Activated CD8-positive, alpha-beta memory T cell treated with anti-CD3 and anti-CD28 coated beads, Interleukin-2, amount 10 ng/mL, durations not matched to agents 7 days and 5 days (primary cell): ENCODE measurements at regions not wholly inside any gene's neighbourhood (a gene's known extent, or its start where the extent isn't known, plus 50 kb on each side); places are given as distances from the start of the nearest gene placed in this dataset.
"Not testable (repeated sequence)": the region's sequence is repeated elsewhere in the genome, so short reads cannot be mapped to it uniquely, and the experiment has no call there.

Experiments used
- ATAC-seq: fragments of 150-1000 bp; cut with Tn5 transposase; one replicate; pipeline ENCODE4 v1.10.0; 2021; ENCODE audit warnings: moderate library complexity
- CTCF ChIA-PET: fragments of 350-600 bp; sonication (Branson Sonifier 250); formaldehyde crosslinking; loops from one replicate; lab custom pipeline; 2021; ENCODE audit warnings: antibody characterized with exemption; lab: Charles Lee
- DNase-seq: peaks from one replicate; pipeline ENCODE4 v3.0.0-alpha.2; 2020
- H3K27ac Mint-ChIP-seq: one replicate; pipeline ENCODE4 v1.8.0; 2021; ENCODE audit warnings: mild to moderate bottlenecking, mixed read lengths
- H3K27me3 Mint-ChIP-seq: one replicate; pipeline ENCODE4 v1.8.0; 2021; ENCODE audit warnings: mixed read lengths
- H3K36me3 Mint-ChIP-seq: one replicate; pipeline ENCODE4 v1.8.0; 2021; ENCODE audit warnings: mild to moderate bottlenecking, mixed read lengths
- H3K4me1 Mint-ChIP-seq: one replicate; pipeline ENCODE4 v1.8.0; 2021; ENCODE audit warnings: mixed read lengths
- H3K4me3 Mint-ChIP-seq: one replicate; pipeline ENCODE4 v1.8.0; 2021; ENCODE audit warnings: mild to moderate bottlenecking, moderate library complexity, mixed read lengths
- H3K9me3 Mint-ChIP-seq: one replicate; pipeline ENCODE4 v1.8.0; 2022; ENCODE audit warnings: low read depth, mixed read lengths

DNA sequence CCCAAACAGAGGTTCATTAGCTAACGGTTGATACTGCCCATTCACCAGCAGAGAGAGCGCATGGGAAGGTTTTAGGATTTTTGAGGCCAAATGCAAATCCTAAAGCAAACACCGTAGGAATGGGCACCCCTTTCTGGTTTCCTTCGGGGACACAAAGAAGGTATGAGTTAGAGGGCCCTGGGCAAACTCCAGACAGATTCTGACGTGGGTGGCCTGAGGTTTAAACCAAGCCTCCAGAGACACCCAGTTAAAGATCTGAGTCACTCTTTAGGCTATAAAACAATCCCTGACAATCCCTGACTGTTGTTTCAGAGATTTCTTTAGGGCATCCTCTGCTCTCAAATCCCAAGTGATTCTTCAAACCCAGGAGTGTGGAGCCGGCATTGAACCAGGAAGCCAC, 262.2 kb upstream of the USP9Y start:
- H3K27me3 Mint-ChIP-seq, CTCF ChIA-PET, ATAC-seq, H3K4me3 Mint-ChIP-seq, H3K4me1 Mint-ChIP-seq, H3K9me3 Mint-ChIP-seq, DNase-seq, H3K36me3 Mint-ChIP-seq, H3K27ac Mint-ChIP-seq: not testable (repeated sequence)

- Mint-ChIP-seq H3K4me3 (no peak overlapping the region), H3K27ac (no peak overlapping the region), H3K9me3 (peaks cover 2% of the 10 kb centered on the region), H3K27me3 (no peaks in the 10 kb centered on the region), H3K36me3 (no peaks in the 10 kb centered on the region), H3K4me1 (no peaks in the 10 kb centered on the region)
- no peak for DNase-seq
- no peak for ATAC-seq
- CTCF ChIA-PET = no interaction called here
These were observed 256.8 kb upstream of the USP9Y start for GRCh38 chrY:12444200-12444599.

DNA sequence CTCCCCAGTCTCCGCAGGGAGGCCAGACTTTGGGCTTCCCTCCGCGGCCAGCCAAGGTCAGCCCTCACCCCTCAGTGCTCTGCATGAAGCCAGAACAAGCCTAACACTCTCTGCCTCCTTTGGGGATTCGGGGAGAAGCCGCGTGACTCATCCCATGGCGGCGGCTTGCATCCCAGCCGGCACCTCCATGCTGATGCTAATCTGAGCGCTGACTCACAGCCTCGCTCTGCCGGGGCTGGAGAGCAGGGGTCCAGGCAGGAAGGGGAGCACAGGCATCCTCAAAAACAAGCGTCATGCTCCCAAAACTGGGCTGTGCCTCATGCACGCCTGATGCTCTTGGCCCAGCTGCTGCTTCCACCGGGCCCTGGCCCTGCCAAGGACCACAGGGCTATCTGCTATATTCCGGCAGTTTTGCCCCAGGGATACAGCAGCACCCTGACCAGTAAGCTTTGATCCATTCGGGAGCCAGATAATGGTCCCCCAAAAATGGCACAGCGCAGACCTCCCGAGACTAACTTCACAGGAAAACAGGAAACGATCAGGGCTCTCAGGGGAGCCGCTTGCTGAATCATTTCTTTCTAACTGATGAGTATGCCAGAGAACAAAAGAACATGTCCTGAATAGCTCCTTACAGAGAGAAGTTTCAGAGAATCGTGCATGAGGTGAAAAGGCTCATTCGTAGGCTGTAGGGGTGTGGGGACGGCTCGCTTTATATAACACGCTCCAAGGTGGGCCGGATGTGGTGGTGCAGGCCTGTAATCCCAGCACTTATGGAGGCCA, 254.4 kb upstream of the USP9Y start:
- H3K9me3 Mint-ChIP-seq, H3K27ac Mint-ChIP-seq, CTCF ChIA-PET, H3K36me3 Mint-ChIP-seq, DNase-seq, H3K27me3 Mint-ChIP-seq, H3K4me3 Mint-ChIP-seq, ATAC-seq, H3K4me1 Mint-ChIP-seq: not testable (repeated sequence)

GRCh38 chrY:12448561-12448960, 252.5 kb upstream of the USP9Y start:
- H3K27me3 Mint-ChIP-seq, H3K4me1 Mint-ChIP-seq, CTCF ChIA-PET: not testable (repeated sequence)

GRCh38 chrY:12453318-12453717, 247.7 kb upstream of the USP9Y start:
- CTCF ChIA-PET, H3K9me3 Mint-ChIP-seq, H3K36me3 Mint-ChIP-seq, H3K4me1 Mint-ChIP-seq, H3K27ac Mint-ChIP-seq, ATAC-seq, DNase-seq, H3K4me3 Mint-ChIP-seq, H3K27me3 Mint-ChIP-seq: not testable (repeated sequence)

More at GRCh38 chrY:12448561-12448960, 252.5 kb upstream of the USP9Y start:
- not testable (repeated sequence) for H3K36me3 Mint-ChIP-seq, H3K27ac Mint-ChIP-seq, DNase-seq, H3K4me3 Mint-ChIP-seq, H3K9me3 Mint-ChIP-seq, ATAC-seq

- CTCF ChIA-PET = no interaction called here
- no peak overlapping the region for H3K4me3 Mint-ChIP-seq
- H3K36me3 Mint-ChIP-seq = no peaks in the 10 kb centered on the region
- no peaks in the 10 kb centered on the region for H3K27me3 Mint-ChIP-seq
- no peaks in the 10 kb centered on the region for H3K4me1 Mint-ChIP-seq
- no peak for DNase-seq
- no peak overlapping the region for H3K27ac Mint-ChIP-seq
- no peak for ATAC-seq
- H3K9me3 Mint-ChIP-seq = no peaks in the 10 kb centered on the region
These were observed 241.1 kb upstream of the USP9Y start for GRCh38 chrY:12459965-12460364.

DNA sequence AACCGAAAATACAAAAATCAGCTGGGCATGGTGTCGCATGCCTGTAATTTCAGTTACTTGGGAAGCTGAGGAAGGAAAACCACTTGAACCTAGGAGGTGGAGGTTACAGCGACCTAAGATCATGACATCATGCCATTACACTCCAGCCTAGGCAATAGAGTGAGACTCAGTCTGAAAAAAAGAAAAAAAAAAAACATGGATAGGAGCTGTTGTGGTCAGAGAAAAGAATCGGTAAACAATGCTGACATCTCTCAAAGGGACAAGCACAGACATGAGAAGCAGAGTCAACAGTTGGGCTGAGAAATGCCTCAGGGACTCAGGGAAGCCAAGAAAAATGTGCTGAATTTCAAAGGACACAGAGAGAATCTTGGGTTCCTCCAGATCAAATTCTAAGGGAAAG, 236.9 kb upstream of the USP9Y start:
- no peak overlapping the region for H3K27ac Mint-ChIP-seq
- DNase-seq (no peak), ATAC-seq (no peak)
- H3K4me1 Mint-ChIP-seq = peaks cover 2% of the 10 kb centered on the region
- H3K27me3 Mint-ChIP-seq = no peaks in the 10 kb centered on the region
- CTCF ChIA-PET = no interaction called here
- H3K4me3 Mint-ChIP-seq = no peak overlapping the region
- peaks cover 6% of the 10 kb centered on the region for H3K9me3 Mint-ChIP-seq
- H3K36me3 Mint-ChIP-seq = peaks cover under 1% of the 10 kb centered on the region

- no peak for DNase-seq
- no peak overlapping the region for H3K27ac Mint-ChIP-seq
- H3K36me3 Mint-ChIP-seq = peaks cover 2% of the 10 kb centered on the region
- H3K27me3 Mint-ChIP-seq = no peaks in the 10 kb centered on the region
- H3K4me1 Mint-ChIP-seq = peaks cover 3% of the 10 kb centered on the region
- peaks cover 7% of the 10 kb centered on the region for H3K9me3 Mint-ChIP-seq
- no peak for ATAC-seq
- CTCF ChIA-PET = no interaction called here
- H3K4me3 Mint-ChIP-seq = no peak overlapping the region
These were observed 235.3 kb upstream of the USP9Y start for GRCh38 chrY:12465706-12466105.

DNA sequence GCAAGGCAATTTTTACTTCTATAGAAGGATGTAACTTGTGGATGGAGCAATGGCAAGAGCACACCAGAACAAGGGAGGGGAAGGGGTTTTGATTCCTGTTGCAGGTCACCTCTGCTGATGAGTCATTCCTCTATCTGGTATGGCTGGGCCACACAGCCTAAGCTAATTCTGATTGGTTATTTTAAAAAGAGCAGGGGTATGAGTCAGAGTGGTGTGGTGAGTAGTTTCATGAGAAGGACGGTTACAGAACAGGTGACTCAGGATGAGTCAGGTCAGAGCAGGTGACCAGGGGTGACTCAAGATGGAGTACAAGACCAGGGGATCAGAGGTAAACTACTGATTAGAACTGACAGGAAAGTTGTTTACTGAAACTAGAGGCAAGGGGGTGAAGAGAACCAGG, 231.9 kb upstream of the USP9Y start:
- no peak overlapping the region for H3K27ac Mint-ChIP-seq
- ATAC-seq (no peak), DNase-seq (no peak)
- peaks cover 7% of the 10 kb centered on the region for H3K9me3 Mint-ChIP-seq
- no peaks in the 10 kb centered on the region for H3K27me3 Mint-ChIP-seq
- peaks cover 2% of the 10 kb centered on the region for H3K36me3 Mint-ChIP-seq
- H3K4me1 Mint-ChIP-seq = peaks cover 3% of the 10 kb centered on the region
- CTCF ChIA-PET = no interaction called here
- H3K4me3 Mint-ChIP-seq = no peak overlapping the region

GRCh38 chrY:12474472-12474871, 226.6 kb upstream of the USP9Y start:
- H3K36me3 Mint-ChIP-seq = no peaks in the 10 kb centered on the region
- H3K4me3 Mint-ChIP-seq = no peak overlapping the region
- CTCF ChIA-PET = no interaction called here
- no peak for DNase-seq
- no peaks in the 10 kb centered on the region for H3K27me3 Mint-ChIP-seq
- H3K9me3 Mint-ChIP-seq = no peaks in the 10 kb centered on the region
- H3K27ac Mint-ChIP-seq = no peak overlapping the region
- H3K4me1 Mint-ChIP-seq = peaks cover 2% of the 10 kb centered on the region
- ATAC-seq = no peak

GRCh38 chrY:12479382-12479781, 221.6 kb upstream of the USP9Y start:
- ATAC-seq = peak; percentile 51
- Mint-ChIP-seq H3K27me3 (no peaks in the 10 kb centered on the region), H3K36me3 (no peaks in the 10 kb centered on the region), H3K4me1 (peaks cover 2% of the 10 kb centered on the region), H3K4me3 (no peak overlapping the region), H3K27ac (no peak overlapping the region), H3K9me3 (no peaks in the 10 kb centered on the region)
- DNase-seq = peak; percentile 56
- CTCF ChIA-PET = interaction anchor here (2.4 kb wide), 1 partner anchor 142 kb away, joined by 12 read pairs; no protein-coding TSS in a partner anchor

- no peak for ATAC-seq
- H3K27me3 Mint-ChIP-seq = no peaks in the 10 kb centered on the region
- no peaks in the 10 kb centered on the region for H3K36me3 Mint-ChIP-seq
- no peaks in the 10 kb centered on the region for H3K9me3 Mint-ChIP-seq
- no peak overlapping the region for H3K4me3 Mint-ChIP-seq
- peaks cover 2% of the 10 kb centered on the region for H3K4me1 Mint-ChIP-seq
- CTCF ChIA-PET = no interaction called here
- no peak overlapping the region for H3K27ac Mint-ChIP-seq
- DNase-seq = no peak
These were observed 217.6 kb upstream of the USP9Y start for GRCh38 chrY:12483394-12483793.

DNA sequence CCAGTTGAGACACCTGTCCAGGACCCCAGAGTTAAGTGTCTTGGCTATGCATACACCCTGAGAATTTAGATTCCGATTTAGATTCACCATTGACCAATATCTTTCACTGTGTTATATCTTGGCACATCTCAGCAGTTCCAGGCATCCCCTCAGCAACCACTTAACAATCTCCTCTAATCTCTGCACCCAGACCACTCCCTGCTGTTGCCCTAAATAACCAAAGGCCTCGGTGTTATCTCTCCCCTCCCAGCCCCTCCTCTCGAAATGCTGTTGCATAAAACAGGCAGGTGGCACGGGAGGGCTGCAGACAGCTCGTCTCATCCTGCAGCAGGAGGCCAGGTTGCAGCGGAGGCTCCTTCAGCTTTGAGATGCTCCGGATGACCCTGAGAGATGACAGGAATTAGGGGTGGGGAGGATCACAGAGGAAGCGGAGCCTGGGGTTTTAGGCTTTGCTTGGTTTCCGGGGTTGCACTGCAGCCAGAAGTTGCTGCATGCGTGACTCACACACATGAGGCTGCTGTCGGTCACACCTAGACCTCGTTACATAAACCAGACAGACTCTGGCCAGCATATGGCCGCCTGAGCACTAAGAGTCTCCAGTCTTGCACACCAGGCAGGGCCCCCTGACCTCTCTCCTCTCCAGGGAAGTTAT, 210.3 kb upstream of the USP9Y start:
- no peaks in the 10 kb centered on the region for H3K36me3 Mint-ChIP-seq
- no peaks in the 10 kb centered on the region for H3K9me3 Mint-ChIP-seq
- CTCF ChIA-PET = no interaction called here
- no peaks in the 10 kb centered on the region for H3K4me1 Mint-ChIP-seq
- DNase-seq (peak; percentile 40), ATAC-seq (no peak)
- no peaks in the 10 kb centered on the region for H3K27me3 Mint-ChIP-seq
- H3K4me3 Mint-ChIP-seq = no peak overlapping the region
- no peak overlapping the region for H3K27ac Mint-ChIP-seq

DNA sequence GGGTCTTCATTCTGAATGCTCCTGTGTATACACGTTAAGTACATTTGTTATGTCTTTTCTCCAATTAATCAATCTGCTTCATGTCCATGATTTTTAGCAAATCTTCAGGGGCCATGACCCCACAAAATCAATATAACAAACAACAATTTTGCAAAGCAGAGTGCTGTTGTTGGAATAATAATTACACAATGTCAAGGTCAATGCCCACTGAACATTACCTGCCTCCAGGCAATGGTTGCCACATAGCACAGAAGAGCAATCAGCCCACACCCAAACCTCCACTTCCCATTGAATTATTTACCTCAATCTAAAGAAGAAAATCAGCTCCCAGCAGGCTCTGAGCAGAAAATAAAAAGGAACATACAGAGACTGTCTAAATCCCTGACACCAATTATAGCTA, 208.8 kb upstream of the USP9Y start:
- no peak for DNase-seq

More for the DNA sequence above, 208.8 kb upstream of the USP9Y start:
- Mint-ChIP-seq H3K27me3 (no peaks in the 10 kb centered on the region), H3K4me3 (no peak overlapping the region), H3K9me3 (no peaks in the 10 kb centered on the region), H3K36me3 (no peaks in the 10 kb centered on the region), H3K27ac (no peak overlapping the region), H3K4me1 (no peaks in the 10 kb centered on the region)
- CTCF ChIA-PET = no interaction called here
- no peak for ATAC-seq
